Peyer's patch (tissue), 4 donors: ENCODE measurements at regions not wholly inside any gene's neighbourhood (a gene's known extent, or its start where the extent isn't known, plus 50 kb on each side); places are given as distances from the start of the nearest gene placed in this dataset.

Experiments used
- DNase-seq, 3 donors: peaks; one replicate each; pipeline ENCODE4 v3.0.0-alpha.2; 2017 to 2019
- H3K27ac ChIP-seq, 4 donors: fragments of 200-600 bp; sonication (generic); one replicate each; pipeline ENCODE4 v1.5.1; 2016 to 2019
- H3K27me3 ChIP-seq, 2 donors: fragments of 200-600 bp; sonication (generic); one replicate each; pipeline ENCODE4 v1.5.1; 2019
- H3K36me3 ChIP-seq, 3 donors: fragments of 200-600 bp; sonication (generic); one replicate each; pipeline ENCODE4 v1.5.1; 2016 to 2019
- H3K4me1 ChIP-seq, 4 donors: fragments of 200-600 bp; sonication (generic); one replicate each; pipeline ENCODE4 v1.5.1; 2016 to 2019
- H3K4me3 ChIP-seq, 4 donors: fragments of 200-600 bp; sonication (generic); 1 replicate in 3 of 4; 2 replicates in 1 of 4; pipeline ENCODE4 v1.5.1; 2016 to 2019; ENCODE audit warnings: mild to moderate bottlenecking in 1 of 4
- H3K9me3 ChIP-seq, 4 donors: fragments of 200-600 bp; sonication (generic); one replicate each; pipeline ENCODE4 v1.5.1; 2016 to 2019; ENCODE audit warnings: mild to moderate bottlenecking in 1 of 4
- POLR2A ChIP-seq, 2 donors: fragments of 450-650 bp; IDR thresholded peaks; one replicate each; pipeline ENCODE4 v1.5.1; 2017; ENCODE audit warnings: antibody characterized with exemption in 2 of 2, mild to moderate bottlenecking in 2 of 2, moderate library complexity in 2 of 2
- TF ChIP-seq, protein P1 (sequence below), 6 experiments: fragments of 450-650 bp in 4 of 6; fragments of 200-600 bp in 2 of 6; sonication (generic) in 1 of 6; IDR thresholded peaks; one replicate each; pipeline ENCODE4 v1.5.1; 2017 to 2019; ENCODE audit warnings: antibody characterized with exemption in 6 of 6, mild to moderate bottlenecking in 3 of 6, moderate library complexity in 1 of 6

DNA sequence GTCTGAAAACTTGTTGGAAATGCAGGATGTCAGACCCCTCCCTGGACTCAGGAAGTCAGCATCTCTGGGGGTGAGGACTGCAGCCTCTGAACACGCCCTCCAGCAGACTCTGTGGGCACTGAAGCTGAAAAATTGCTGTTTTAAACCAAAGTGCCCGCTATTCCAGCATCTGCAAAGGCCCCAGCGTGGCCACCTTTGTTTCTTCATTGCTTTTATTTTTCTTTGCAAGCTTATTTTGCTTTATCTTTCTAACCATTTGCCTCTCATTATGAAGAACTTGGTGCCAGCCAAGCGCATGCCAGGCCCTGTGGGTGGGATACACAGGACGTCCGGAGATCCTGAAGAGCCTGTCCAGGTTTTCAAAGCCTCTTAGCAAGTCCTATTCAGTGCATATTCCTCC is 203.9 kb upstream of the CST7 start:
- no peak overlapping the region for H3K27ac ChIP-seq
- DNase-seq: no peak
- no peaks in the 10 kb centered on the region for H3K4me1 ChIP-seq
- no peaks in the 10 kb centered on the region for H3K9me3 ChIP-seq
- no peaks in the 10 kb centered on the region for H3K27me3 ChIP-seq
- no peaks in the 10 kb centered on the region for H3K36me3 ChIP-seq
- H3K4me3 ChIP-seq: no peak overlapping the region
- TF ChIP-seq, protein P1, sequence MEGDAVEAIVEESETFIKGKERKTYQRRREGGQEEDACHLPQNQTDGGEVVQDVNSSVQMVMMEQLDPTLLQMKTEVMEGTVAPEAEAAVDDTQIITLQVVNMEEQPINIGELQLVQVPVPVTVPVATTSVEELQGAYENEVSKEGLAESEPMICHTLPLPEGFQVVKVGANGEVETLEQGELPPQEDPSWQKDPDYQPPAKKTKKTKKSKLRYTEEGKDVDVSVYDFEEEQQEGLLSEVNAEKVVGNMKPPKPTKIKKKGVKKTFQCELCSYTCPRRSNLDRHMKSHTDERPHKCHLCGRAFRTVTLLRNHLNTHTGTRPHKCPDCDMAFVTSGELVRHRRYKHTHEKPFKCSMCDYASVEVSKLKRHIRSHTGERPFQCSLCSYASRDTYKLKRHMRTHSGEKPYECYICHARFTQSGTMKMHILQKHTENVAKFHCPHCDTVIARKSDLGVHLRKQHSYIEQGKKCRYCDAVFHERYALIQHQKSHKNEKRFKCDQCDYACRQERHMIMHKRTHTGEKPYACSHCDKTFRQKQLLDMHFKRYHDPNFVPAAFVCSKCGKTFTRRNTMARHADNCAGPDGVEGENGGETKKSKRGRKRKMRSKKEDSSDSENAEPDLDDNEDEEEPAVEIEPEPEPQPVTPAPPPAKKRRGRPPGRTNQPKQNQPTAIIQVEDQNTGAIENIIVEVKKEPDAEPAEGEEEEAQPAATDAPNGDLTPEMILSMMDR (IDR thresholded peaks at IDR 0.05): no peak
- TF ChIP-seq POLR2A (IDR thresholded peaks at IDR 0.05): no peak

DNA sequence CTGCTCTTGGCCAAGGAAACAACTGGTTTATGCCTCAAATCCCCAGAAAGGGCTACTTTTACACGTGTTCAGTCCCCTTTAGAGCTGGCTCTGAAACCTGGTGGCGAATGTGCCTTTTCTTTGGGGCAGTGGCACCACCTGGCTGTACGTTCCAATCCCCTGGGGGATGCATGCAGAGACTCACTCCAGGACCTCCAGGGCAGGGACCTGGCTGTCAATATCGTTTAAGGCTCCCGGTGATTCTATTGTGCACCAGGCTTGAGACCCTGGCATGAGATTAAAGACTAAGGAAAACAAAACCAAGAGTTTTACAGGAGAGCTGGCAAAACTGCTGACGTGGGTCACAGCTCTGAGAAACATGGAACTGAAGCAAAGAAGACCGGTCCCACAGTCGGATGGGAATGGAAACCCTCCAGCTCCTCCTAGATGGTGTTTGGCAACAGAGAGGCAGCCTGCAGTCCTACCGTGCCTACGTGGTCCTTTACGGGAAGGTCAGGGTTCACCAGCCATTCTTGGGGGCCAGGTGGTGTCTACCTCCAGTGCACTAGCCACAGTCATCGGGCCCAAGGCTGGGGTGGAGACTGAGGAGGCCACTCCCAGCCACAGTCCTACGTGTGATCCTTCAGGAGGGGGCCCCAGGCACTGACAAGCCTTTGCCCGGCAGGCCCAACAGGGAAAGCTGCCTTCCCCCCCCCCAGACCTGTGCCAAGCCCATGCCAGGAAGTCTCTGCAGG is 203.3 kb upstream of the CST7 start:
- TF ChIP-seq, protein P1 (IDR thresholded peaks at IDR 0.05): no peak
- TF ChIP-seq POLR2A (IDR thresholded peaks at IDR 0.05): no peak
- H3K27ac ChIP-seq: no peak overlapping the region
- H3K4me1 ChIP-seq: no peaks in the 10 kb centered on the region
- H3K27me3 ChIP-seq: no peaks in the 10 kb centered on the region
- no peak overlapping the region for H3K4me3 ChIP-seq
- no peaks in the 10 kb centered on the region for H3K36me3 ChIP-seq
- DNase-seq: no peak
- H3K9me3 ChIP-seq: no peaks in the 10 kb centered on the region

DNA sequence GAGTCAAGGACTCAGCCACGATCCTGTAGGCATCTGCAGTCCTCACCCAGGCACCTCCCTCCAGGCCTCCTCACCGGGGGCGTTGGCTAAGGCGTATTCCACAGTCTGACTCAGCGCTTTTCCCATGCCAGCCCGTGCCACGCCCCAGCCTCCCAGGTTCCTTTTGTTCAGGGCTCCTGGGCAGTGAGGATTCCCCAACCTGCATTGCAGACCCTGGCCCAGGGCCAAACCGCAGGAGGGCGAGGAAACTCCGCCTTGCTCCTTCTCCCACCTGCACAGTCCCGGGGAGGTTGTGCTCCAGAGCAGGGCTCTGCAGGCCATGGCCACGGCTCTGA is 202.8 kb upstream of the CST7 start:
- no peaks in the 10 kb centered on the region for H3K36me3 ChIP-seq
- no peaks in the 10 kb centered on the region for H3K4me1 ChIP-seq
- no peaks in the 10 kb centered on the region for H3K9me3 ChIP-seq
- TF ChIP-seq POLR2A (IDR thresholded peaks at IDR 0.05): no peak
- TF ChIP-seq, protein P1 (IDR thresholded peaks at IDR 0.05): no peak
- DNase-seq: peak in 2 of 3 donors; percentile 76 to 80
- H3K27ac ChIP-seq: no peak overlapping the region
- H3K27me3 ChIP-seq: no peaks in the 10 kb centered on the region
- no peak overlapping the region for H3K4me3 ChIP-seq

DNA sequence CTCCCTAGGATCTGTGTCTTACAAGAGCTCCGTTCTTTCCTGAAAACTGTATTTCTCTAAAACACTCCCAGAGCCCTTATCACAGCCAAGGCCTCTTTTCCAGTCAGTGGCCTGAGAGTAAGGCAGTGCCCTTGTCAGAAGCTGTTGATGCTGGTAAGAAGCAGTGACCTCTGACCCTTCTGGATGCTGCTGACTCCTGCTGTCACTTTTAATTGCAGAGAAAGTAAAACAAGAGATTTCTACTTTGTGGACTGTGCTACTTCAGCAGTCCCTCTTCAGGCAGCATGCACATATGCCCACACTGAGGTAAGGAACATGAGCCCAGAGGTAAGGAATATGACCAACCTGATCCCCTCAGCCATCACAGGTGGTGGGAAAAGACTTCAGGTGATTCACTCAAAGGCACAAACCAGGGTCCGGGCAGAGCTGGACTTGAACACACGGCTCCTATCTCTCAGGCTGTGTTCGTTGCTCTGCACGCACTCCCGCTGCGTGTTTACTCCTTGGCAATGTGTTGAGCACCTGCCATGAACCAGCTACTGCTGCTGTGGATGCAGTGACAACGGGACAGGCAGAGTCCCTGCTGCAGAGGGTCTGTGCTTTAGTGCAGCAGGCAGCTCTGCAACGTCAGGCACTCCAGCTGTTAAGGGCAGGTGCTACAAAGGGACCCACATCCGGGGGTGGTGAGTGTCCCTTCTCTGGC is 201.9 kb upstream of the CST7 start:
- Histone ChIP-seq H3K4me3 (no peak overlapping the region), H3K9me3 (no peaks in the 10 kb centered on the region), H3K27me3 (no peaks in the 10 kb centered on the region), H3K27ac (no peak overlapping the region), H3K36me3 (no peaks in the 10 kb centered on the region), H3K4me1 (no peaks in the 10 kb centered on the region)
- no peak for DNase-seq
- no peak for TF ChIP-seq POLR2A (IDR thresholded peaks at IDR 0.05)
- TF ChIP-seq, protein P1 (IDR thresholded peaks at IDR 0.05): no peak

DNA sequence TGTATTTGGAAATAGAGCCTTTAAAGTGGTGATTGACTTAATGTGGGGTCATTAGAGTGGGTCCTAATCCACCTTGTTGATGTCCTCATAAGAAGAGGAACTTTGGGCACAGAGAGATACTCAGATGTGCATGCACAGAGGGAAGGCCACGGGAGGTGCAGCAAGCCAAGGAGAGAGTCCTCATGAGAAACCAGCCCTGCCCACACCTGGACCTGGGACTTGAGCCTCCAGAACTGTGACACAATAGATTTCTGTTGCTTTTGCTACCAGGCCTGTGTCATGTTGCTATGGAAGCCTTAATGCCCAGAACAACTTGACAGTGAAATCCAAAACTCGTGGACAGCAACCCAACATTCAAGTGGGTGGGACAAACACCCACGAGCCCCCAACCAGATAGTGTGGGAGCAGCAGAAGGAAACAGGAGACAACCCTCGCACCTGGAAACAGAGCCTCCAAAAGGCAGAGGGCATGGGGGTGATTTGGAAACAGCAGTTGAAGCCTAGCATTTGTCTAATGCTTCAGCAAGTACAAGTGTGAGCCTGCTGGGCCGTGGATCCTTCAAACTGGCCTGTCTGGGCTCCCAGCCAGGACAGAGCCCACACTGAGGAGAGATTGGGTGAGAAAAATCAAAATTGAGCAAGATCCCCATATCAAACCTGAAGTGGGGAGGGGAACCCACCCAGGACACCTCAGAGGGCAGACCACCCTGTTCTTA is 201.0 kb upstream of the CST7 start:
- Histone ChIP-seq H3K27me3 (no peaks in the 10 kb centered on the region), H3K27ac (no peak overlapping the region), H3K9me3 (no peaks in the 10 kb centered on the region), H3K4me3 (no peak overlapping the region), H3K36me3 (no peaks in the 10 kb centered on the region), H3K4me1 (no peaks in the 10 kb centered on the region)
- DNase-seq: no peak
- no peak for TF ChIP-seq POLR2A (IDR thresholded peaks at IDR 0.05)
- TF ChIP-seq, protein P1 (IDR thresholded peaks at IDR 0.05): no peak
